ENCODE measurements at regions not wholly inside any gene's neighbourhood (a gene's known extent, or its start where the extent isn't known, plus 50 kb on each side); places are given as distances from the start of the nearest gene placed in this dataset.

- no peak for DNase-seq (ENCODE audit: low spot score)
Observed at GRCh38 chr18:77187189-77187588, 54.6 kb upstream of the MBP start.

- no peak for DNase-seq (ENCODE audit: low spot score)
Observed at GRCh38 chr18:77191071-77191751, 58.4 kb upstream of the GALR1 start.

DNA sequence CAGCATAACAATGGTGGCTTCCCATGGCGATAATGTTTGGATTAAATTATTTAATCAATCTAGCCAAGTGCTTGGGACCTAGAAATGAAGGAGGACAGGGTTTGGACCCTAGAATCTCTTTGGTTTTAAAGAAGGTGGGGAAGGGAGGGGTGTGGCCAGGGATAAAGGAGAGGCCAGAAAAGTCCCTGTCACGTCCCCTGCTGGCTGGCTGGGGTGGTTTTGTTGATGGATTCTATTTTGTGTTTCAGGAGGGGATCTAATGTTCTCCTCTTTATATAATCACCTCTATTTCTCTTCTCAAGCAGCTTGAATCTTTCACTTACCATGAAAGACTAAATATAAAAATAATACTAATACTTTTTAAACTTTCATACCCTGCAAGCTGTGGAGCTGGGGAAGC lies 52.6 kb upstream of the GALR1 start:
- DNase-seq (ENCODE audit: low spot score): peak; percentile 9

- DNase-seq (ENCODE audit: low spot score): no peak
Observed at GRCh38 chr18:77198663-77199062, 51.0 kb upstream of the GALR1 start.

DNA sequence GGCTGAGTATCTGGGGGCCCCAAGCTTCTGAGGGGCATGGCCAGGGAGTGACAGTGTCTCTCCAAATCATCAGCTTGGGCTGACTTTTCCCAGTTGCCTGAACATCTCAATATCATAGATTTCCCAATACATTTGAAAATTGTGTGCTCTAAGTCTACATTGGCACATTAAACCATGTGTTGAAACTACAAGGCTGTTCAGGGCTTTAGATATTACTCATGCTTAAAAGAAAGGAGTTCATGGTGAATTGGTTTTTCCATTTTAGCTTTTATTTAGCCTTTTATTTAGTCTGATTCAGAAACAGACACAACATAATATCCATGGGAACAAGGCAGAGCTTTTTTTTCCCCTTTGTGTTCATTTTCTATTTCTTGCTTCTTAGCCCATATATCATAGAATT lies 49.9 kb upstream of the GALR1 start:
- DNase-seq (ENCODE audit: low spot score): no peak
